GM21717 (cell line): ENCODE measurements at regions not wholly inside any gene's neighbourhood (a gene's known extent, or its start where the extent isn't known, plus 50 kb on each side); places are given as distances from the start of the nearest gene placed in this dataset.

ENCODE experiments used
- ATAC-seq: cut with Tn5 transposase; IDR thresholded peaks from one replicate; pipeline ENCODE4 v1.9.1; 2021; ENCODE audit warnings: mild to moderate bottlenecking, moderate library complexity; ENCODE audit not compliant: unreplicated experiment

GRCh38 chr1:199753513-199753912 lies 274.0 kb upstream of the NR5A2 start:
- ATAC-seq: no peak

DNA sequence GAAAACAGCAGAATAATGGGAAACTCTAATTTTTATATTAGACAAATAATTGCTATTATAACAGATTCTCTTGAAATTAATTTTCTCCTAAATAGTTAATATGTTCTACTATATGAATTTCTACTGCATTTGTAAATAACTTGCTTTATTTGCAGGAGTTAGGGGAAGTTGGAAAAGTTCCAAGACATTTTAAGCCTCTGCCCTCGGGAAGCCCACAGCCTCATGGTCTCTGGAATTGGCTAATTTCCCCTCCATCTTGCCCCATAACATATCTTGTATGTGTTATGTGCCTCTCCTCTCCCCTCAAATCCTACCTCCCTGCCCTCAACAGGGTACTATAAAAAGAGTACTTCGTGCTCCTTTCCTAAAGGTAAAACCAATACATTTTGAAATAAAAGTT lies 271.4 kb upstream of the NR5A2 start:
- ATAC-seq: no peak

DNA sequence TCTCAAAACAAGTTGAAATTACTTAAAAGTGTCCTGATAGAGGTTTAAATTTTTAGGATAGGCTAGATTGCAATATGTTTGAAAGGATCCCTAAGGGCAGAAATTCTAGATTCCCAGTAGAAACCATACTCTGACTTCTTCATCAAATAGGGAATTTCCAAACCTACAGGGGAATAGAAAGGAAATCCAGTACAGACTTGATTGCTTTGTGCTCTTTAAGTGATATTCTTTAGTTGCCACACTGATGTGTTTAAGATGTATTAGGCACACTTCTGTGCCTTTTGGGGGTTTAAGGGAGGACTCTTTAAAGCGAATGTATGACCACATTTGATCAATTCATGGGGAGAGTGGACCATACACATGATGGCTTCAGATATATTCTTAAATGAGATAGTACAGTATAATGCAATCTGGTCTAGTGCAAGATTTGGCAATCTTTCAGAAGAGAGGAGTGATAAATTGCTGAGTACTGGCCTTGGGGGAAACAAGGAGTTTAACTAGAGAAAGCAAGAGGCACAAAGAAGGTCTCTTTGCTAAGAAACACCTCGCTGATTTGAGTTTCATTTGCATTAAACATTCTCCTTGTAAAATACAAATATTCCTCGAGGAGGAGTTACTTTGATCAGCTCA lies 268.8 kb upstream of the NR5A2 start:
- ATAC-seq: no peak

GRCh38 chr1:199759268-199759730 lies 268.2 kb upstream of the NR5A2 start:
- no peak for ATAC-seq

- ATAC-seq: no peak
Measured at GRCh38 chr1:199762572-199762971, 264.9 kb upstream of the NR5A2 start.

- no peak for ATAC-seq
Measured at GRCh38 chr1:199766218-199766792, 261.2 kb upstream of the NR5A2 start.

- ATAC-seq: no peak
Measured at GRCh38 chr1:199767700-199768099, 259.8 kb upstream of the NR5A2 start.

DNA sequence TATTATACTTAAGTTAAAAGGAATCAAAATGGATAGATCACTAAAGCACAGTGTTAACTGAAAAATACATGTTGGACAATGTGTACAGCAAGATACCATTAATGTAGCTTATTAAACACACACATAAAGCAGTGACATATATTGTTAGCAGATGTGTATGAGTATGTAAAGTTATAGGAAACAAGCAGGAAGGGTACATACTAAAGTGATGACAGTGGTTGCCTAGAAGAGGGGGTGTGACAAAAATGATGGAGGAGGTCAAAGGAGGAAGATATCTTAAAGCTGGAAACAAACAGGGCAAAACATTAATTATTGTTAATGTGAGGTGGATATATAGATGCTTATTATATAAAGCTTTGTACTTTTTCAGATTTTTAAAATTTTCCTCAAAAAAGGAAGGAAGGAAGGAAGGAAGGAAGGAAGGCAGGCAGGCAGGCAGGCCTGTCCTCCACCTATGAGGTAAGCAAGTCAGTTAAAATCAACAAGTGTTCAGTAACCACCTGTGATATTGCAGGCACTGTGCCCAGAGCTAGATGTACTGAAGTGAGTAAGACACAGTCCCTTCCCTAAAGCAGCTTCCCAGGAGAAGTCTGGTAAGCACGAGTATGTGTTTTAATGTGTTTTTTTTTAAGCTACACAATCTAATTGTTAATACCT lies 252.9 kb upstream of the NR5A2 start:
- ATAC-seq: no peak

GRCh38 chr1:199776768-199777497 lies 250.6 kb upstream of the NR5A2 start:
- no peak for ATAC-seq

DNA sequence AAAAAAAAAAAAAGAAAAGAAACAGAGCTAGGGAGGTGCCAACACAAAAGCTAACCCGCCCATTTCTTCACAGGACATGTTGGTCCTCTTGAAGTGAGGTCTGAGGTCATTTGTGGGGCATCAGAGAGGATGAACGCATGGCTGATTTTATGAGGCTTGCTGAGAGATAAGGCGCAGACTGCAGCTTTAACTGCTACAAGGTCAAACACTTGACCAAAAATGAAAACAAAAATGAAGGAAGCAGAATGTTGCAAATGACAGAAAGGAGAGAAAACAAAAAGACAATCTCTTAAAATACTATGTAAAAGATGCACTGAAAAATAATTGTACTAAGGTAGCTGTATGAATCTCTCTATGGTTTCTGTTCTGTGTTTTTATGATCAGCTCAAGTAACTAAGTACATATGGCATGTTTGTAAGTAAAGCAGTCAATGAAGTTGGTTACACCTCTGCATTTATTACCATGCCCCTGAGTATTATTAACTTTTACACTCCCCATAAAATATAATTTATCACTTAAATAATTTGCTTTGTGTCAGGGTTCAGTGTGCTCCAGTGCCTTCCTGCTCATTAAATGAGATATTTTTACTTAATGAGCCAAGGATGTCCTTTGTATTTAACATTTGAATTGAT lies 249.1 kb upstream of the NR5A2 start:
- no peak for ATAC-seq

DNA sequence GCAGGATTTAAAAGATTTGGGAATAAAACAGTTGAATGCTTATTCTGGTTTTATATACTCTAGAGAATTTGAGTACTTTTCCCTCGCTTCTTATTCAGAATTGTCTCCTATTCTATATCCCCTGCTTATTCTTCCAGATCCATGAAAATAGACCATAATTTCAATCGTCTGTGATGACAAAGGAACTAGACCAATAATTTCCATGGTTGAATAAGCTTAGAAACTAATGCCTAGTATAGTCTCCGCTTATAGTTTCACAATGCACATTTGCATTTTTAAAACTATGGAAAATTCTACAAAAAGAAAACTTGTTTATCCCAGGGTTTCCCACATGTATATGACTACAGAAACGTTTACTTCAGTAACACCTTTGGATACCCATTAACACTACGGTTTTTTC lies 247.4 kb upstream of the NR5A2 start:
- no peak for ATAC-seq

DNA sequence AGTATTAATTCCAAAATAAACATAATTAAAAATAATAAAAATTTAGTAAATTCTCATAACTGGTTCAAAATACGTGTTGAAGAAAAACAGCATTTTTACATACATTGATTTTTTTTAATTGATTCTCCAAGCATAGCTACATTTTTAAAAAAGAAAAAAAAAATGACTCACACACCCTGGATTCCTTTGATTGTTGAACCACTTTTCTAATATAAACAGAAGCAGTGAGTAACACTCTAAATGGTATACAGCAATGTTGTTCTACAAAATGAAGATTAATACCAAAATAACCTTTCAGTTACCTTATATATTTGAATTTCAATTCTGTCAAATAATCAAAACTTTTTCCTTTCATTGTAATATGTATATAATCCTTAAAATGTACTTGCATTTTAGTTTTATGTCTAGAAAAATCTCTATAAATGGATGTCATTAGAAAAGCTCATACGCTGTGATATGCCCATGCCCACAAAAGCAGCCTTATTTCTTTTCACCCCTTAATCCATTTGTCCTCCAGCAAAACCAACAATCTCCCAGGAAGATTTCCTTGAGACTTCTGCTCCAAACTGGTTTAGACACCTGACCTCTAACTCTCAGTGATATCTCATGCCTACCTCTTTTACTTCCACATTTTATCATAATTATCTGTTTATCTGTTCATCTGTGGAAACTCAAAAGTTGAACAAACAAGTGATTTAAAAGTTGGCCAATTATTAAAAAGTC lies 246.4 kb upstream of the NR5A2 start:
- ATAC-seq: no peak

DNA sequence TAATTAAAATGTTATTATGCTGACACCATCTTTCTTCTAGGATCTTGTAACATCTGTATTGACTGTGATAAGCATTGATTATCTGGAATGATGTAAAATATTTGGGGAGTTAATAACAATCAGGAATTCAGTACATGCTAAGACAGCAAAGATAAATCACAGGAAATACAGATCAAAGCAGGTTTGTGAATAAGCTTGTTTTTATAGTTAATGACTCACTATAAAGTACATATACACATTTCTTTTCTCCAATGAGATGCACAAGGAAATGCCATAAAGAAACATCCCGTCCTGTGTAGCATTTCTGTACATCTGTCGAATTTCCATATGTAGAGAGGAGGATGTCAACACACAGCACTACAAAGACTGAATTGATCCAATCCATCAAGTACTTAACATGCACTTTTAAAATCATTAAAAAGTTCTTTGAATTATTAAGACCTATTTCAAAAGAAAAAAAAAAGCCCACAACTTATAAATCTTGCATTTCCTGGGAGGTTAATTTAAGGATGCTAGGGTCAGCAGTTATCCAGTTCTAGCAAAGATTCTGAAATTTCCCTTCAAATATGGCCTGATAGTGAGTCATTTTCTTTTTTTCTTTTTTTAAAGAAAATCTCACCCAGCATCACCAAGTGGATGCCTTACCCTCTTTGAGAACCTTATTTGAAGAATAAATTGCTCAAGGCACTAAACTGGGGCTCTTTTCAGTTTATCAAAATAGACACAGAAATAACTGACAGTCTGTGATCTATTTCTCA lies 243.2 kb upstream of the NR5A2 start:
- ATAC-seq: no peak

DNA sequence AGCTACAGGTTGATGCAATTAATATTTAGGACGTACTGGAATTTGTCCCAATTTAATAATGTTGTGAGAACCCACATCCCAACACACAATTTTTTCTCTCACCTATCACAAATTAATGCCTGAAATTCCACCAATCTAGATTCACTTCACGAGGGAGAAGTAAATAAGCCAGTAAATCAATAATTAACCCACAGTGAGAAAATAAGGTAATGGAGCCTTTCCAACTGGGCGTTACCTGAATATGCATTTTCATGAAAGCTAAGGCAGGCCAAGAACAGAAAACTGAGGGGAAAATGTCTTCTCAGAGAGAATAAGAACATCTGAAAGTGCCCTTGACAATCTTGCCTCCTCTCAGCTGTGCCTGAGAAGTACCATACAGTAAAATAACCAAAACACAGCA lies 240.8 kb upstream of the NR5A2 start:
- ATAC-seq: no peak

- ATAC-seq: no peak
Measured at GRCh38 chr1:199789141-199789540, 238.4 kb upstream of the NR5A2 start.

GRCh38 chr1:199791495-199791894 lies 236.0 kb upstream of the NR5A2 start:
- ATAC-seq: no peak

DNA sequence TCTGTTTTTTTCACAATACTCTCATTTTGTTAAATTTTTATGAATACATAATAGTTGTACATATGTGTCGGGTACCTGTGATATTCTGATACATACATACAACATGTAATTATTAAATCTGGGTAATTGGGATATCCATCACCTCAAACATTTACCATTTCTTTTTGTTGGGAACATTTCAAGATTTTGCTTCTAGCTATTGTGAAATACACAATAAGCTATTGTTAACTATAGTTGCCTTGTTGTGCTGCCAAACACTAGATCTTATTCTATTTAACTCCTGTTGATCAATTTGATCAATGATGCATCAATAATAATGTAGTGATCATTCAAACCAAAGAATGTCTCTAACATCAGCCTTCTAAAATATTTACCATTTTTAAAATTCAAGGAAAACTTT lies 234.6 kb upstream of the NR5A2 start:
- no peak for ATAC-seq

DNA sequence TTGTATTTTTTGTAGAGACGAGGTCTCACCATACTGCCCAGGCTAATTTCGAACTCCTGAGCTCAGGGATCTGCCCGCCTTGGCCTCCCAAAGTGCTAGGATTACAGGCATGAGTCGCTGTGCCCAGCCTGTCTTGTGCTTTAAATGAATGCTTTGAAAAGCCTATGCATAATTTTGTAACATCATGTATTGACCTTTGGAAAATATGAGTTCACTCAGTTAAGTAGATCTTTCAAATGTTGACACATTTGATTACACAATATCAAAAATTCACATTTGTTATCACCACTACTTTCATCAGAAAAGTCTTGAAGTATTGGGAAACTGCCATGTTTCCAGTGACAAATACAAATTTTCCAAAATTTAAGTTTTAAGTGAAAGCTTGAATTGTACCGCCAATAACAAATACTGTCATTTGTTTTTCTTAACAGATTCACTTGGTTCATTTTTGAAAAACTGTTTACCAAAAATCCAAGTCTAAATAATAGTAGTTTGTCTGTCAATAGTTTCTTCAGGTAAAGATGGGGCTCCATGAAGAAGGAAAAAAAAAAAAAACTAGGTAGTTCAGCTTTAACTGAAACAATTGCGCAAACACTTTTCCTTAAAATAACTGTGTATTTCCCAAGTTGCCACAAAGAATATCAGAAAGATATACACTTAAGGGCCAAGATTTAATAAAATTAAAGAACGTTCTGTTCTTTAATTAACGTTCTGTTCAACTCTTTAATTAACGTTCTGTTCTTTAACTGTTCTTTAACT lies 233.2 kb upstream of the NR5A2 start:
- no peak for ATAC-seq

DNA sequence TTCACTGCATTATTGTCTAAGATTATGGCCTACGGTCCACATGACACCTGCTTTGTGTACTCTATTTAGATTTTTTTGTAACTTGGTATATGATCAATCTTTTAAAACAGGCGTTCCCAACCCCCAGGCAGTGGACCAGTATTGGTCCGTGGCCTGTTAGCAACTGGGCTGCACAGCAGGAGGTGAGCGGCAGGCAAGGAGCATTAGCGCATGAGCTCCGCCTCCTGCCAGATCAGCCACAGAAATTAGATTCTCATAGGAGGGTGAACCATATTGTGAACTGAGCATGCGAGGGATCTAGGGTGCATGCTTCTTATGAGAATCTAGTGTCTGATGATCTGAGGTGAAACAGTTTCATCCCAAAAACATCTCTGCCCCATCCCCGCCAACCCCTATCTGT lies 228.4 kb upstream of the NR5A2 start:
- ATAC-seq: no peak
